ENCODE measurements at regions not wholly inside any gene's neighbourhood (a gene's known extent, or its start where the extent isn't known, plus 50 kb on each side); places are given as distances from the start of the nearest gene placed in this dataset.

DNA sequence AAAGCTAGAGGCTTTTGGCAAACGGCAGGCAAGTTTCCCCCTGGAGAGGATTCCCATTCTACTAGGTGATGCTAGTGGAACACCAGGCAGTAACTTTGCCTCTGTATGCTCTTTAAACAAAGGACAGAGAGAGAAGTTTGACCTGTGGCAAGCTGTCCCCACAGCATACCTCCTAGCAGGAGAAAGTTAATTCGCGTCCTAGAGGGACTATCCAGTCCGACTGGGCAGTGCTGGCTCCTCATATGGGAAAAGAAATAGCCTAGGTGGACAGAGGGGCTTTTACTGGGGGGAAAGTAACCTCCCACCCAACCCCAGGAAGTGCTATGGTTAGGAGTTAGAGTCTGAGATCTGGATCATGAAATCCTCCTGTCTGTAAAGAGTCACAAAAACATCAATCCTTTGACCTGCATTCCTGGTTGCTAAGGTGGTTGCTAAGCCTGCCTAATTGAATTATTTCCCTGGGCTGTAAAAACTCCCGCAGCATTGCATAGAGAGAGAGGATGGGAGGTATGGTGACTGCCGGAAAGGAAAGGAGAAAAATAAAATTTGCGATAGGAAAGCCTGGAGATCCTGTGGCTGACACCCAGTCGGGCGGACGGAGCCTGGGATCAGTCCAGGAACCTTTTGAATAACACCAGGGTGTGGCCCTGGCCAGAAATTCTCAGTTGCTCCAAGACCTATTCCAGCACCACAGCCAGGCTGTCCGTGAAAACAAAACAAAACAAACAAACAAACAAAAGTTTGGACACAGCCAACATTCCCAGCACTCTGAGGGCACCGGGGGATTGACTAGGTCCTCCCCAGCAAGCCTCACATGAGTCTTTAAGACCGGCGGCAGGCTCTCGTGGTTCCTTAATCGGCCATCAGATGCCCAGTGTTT, 67.7 kb upstream of the ATP11B start:
- DNase-seq (ENCODE audit: insufficient read length, low spot score) (no peak), FAIRE-seq (no peak)

GRCh38 chr3:182726258-182727142, 66.8 kb upstream of the ATP11B start:
- no peak for FAIRE-seq
- no peak for DNase-seq (ENCODE audit: insufficient read length, low spot score)

GRCh38 chr3:182728238-182728637, 65.1 kb upstream of the ATP11B start:
- FAIRE-seq = no peak

DNA sequence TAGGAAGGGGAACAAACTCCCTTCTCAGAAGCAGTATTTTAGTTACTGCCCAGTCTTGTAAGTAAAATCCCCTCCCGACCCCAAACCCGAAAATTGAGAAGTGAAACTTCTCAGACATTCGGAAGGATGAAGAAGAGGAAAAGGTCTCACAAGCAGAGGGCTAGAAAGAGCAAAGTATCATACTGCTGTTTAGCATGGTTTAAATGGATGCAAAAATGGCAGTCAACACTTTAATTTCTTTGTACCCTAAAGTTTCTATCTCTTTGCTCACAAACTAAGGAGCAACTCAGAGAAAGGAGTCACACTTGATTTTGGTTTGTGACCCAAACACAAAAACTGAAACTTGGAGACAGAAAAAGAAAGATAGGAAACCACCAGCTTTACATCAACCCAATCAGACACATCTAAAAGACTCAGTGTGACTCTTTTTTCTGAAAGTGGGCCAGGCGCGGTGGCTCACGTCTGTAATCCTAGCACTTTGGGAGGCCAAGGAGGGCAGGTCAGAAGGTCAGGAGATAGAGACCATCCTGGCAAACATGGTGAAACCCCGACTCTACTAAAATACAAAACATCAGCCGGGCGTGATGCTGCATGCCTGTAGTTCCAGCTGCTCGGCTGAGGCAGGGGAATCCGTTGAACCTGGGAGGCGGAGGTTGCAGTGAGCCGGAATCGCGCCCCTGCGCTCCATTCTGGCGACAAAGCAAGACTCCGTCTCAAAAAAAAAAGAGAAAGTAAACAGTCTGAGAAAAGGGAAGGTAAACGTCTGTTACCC, 63.2 kb upstream of the ATP11B start:
- DNase-seq (ENCODE audit: insufficient read length, low spot score) (no peak), FAIRE-seq (no peak)

More at GRCh38 chr3:182728238-182728637, 65.1 kb upstream of the ATP11B start:
- DNase-seq (ENCODE audit: insufficient read length, low spot score) = no peak

GRCh38 chr3:182730675-182731042, 62.6 kb upstream of the ATP11B start:
- FAIRE-seq = no peak
- no peak for DNase-seq (ENCODE audit: insufficient read length, low spot score)

DNA sequence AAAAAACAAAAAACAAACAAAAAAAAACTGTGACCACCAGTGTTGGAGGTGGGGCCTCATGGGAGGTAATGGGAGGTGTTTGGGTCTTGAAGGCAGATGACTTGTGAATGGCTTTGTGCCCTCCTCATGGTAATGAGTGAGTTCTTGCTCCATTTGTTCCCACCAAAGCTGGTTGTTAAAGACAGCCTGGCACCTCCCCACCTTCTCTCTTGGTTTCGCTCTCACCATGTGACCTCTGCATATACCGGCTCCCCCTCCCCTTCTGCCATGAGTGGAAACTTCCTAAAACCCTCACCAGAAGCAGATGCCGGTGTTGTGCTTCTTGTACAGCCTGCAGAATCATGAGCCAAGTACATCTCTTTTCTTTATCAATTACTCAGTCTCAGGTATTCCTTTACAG, 61.5 kb upstream of the ATP11B start:
- no peak for FAIRE-seq

DNA sequence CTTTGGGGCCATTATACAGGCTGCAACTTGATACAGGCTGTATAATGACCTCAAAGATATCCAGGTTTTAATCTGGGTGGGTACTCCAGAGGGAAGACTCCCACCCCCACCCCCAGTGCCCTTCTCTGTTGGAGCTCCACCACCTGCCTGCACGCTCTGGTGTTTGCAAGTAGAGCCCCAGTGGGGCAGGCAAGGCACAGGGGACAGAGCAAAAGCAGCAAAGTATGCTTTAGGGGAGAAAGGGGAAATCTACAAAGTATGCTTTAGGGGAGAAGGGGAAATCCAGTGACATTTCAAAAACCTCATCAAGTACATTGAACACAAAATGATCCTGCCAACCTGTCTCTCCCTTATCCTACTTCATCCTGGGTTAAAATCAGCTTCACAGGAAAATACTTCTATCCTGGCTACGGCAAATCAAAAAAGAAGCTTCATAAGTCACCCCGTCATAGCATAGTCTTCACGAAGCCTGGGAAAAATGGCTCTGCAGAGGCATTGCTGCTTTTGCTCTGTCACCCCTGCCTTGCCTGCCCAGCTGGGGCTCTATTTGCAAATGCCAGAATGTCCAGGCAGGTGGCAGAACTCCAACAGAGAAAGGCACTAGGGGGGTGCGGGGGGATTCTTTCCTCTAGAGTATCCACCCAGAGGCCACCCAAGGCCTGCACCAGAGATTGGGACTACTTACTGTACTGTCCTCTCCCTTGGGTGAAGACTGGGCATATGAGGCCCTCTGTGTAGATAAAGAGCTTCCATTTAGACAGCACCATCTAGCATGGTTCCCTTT, 60.9 kb upstream of the ATP11B start:
- FAIRE-seq (no peak), DNase-seq (ENCODE audit: insufficient read length, low spot score) (no peak)

More for the DNA sequence above, 61.5 kb upstream of the ATP11B start:
- DNase-seq (ENCODE audit: insufficient read length, low spot score) = no peak

- FAIRE-seq (no peak), DNase-seq (ENCODE audit: insufficient read length, low spot score) (peak; percentile 38)
Observed at GRCh38 chr3:182735672-182736071, 57.6 kb upstream of the ATP11B start.

DNA sequence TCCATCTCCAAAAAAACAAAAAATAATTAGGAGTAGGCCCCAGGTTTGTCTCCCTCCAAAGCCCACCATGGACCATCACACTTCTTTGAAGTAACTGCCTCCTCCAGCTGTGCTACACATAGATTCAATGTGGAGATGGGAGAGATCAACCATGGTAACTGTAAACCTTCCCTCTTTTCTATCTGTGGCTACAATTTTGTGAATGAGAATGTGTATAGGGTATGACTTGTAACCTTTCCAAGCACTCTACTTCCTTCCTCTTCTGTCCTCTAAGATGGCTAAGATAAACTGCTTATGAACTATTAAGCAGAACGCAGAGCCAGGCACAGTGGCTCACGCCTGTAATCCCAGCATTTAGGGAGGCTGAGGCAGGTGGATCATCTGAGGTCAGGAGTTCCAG, 55.5 kb upstream of the ATP11B start:
- no peak for FAIRE-seq
- no peak for DNase-seq (ENCODE audit: insufficient read length, low spot score)

DNA sequence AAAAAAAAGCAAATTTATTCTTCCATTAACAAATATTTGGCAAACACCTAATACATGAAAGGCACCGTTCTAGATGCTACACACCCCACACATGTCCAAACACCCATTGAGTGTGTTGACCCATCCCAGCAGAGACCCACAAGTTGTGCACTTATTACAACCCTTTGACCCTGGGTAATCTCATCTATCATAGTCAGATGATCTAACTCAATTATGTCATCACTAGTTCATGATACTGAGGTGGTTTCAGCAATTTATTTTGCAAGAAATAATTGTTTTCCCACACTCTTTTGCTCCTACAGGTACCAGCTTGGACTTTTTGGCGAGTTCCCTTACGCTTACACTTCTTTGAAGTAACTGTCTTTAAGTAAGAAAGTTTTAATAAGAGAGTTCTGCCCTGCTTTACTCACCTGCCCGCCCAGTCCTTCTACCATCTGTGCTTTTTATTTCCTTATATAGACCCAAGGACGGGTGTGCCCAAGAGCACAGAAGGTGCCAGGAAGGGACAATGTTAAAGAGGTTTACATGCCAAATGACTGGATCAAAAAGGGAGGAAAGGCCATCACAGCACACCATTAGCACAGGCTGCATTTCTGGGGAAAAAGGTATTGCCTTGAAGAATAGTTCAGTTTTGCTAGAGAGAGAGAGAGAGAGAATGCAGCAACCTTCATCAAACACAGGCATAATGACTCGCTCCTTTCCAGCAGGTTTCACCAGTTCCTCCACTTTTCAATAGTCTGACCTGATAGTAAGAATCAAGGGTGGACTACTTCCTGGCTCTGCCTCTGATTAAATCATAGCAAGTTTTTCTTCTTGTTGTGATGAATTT, 54.5 kb upstream of the ATP11B start:
- DNase-seq (ENCODE audit: insufficient read length, low spot score) (no peak), FAIRE-seq (no peak)

- no peak for FAIRE-seq
- peak; percentile 45 for DNase-seq (ENCODE audit: insufficient read length, low spot score)
Observed at GRCh38 chr3:182739619-182740018, 53.7 kb upstream of the ATP11B start.

DNA sequence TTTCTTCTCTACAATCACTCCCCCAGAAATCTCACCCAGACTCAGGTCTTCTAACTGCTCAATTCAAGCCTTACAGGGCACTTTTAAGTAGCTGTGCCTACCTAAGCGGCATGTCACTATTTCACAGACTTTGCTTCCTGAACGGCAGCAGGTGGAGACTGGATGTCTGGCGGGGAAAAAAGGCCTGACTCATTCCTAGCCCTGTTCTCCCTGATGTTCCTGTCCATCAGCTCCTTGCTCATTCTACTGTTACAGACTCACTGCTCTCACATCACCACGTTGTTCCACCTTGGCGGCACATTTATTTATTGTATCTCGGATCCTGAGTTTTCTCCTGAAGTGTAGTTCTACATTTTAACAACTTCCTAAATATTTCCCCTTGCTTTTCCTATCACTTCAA, 52.6 kb upstream of the ATP11B start:
- FAIRE-seq = no peak

GRCh38 chr3:182741214-182741613, 52.1 kb upstream of the ATP11B start:
- no peak for FAIRE-seq
- DNase-seq (ENCODE audit: insufficient read length, low spot score) = no peak

More for the DNA sequence above, 52.6 kb upstream of the ATP11B start:
- peak; percentile 43 for DNase-seq (ENCODE audit: insufficient read length, low spot score)
